Endodermal cell (in vitro differentiated cells): ENCODE measurements at regions not wholly inside any gene's neighbourhood (a gene's known extent, or its start where the extent isn't known, plus 50 kb on each side); places are given as distances from the start of the nearest gene placed in this dataset.

Experiments
- DNase-seq: peaks from one replicate; pipeline ENCODE4 v3.0.0-alpha.2; 2017
- H3K27ac ChIP-seq: 2 replicates; pipeline ENCODE4 v1.5.1; 2013; ENCODE audit warnings: mild to moderate bottlenecking, low read depth, low read length, moderate library complexity
- H3K27me3 ChIP-seq: 2 replicates; pipeline ENCODE4 v1.6.1; 2013; ENCODE audit warnings: mild to moderate bottlenecking, low read length, moderate library complexity; ENCODE audit not compliant: insufficient read depth, control insufficient read depth, poor library complexity, severe bottlenecking
- H3K36me3 ChIP-seq: 2 replicates; pipeline ENCODE4 v1.7.0; 2013; ENCODE audit warnings: mild to moderate bottlenecking, low read length, moderate library complexity; ENCODE audit not compliant: control insufficient read depth, insufficient read depth
- H3K4me1 ChIP-seq: one replicate; pipeline ENCODE4 v1.7.0; 2013; ENCODE audit warnings: low read length; ENCODE audit not compliant: control insufficient read depth, insufficient read depth
- H3K4me3 ChIP-seq: 2 replicates; pipeline ENCODE4 v1.5.1; 2013; ENCODE audit warnings: mild to moderate bottlenecking, low read length, moderate library complexity
- H3K9ac ChIP-seq: 2 replicates; pipeline ENCODE4 v1.6.1; 2013; ENCODE audit warnings: mild to moderate bottlenecking, low read length, moderate library complexity; ENCODE audit not compliant: poor library complexity, severe bottlenecking; ENCODE audit errors: extremely low read depth
- H3K9me3 ChIP-seq: 2 replicates; pipeline ENCODE4 v1.6.1; 2013; ENCODE audit warnings: mild to moderate bottlenecking, low read length, moderate library complexity; ENCODE audit not compliant: control insufficient read depth
- H3K27ac Mint-ChIP-seq: 2 replicates; pipeline ENCODE4 v1.8.0; 2020; ENCODE audit warnings: mixed read lengths
- H3K27me3 Mint-ChIP-seq: 2 replicates; pipeline ENCODE4 v1.8.0; 2021; ENCODE audit warnings: mild to moderate bottlenecking, mixed read lengths; ENCODE audit not compliant: insufficient read depth
- H3K36me3 Mint-ChIP-seq: 2 replicates; pipeline ENCODE4 v1.8.0; 2020; ENCODE audit warnings: low read depth, mixed read lengths
- H3K4me1 Mint-ChIP-seq: 2 replicates; pipeline ENCODE4 v1.8.0; 2020; ENCODE audit warnings: mixed read lengths
- H3K4me3 Mint-ChIP-seq: 2 replicates; pipeline ENCODE4 v1.8.0; 2020; ENCODE audit warnings: mild to moderate bottlenecking, moderate library complexity, mixed read lengths
- H3K9me3 Mint-ChIP-seq: 2 replicates; pipeline ENCODE4 v1.8.0; 2020; ENCODE audit warnings: mild to moderate bottlenecking, mixed read lengths
- WGBS, 2 experiments: methylation state at CpG; one replicate each; pipeline versions ENCODE4 v1.1.5 to v1.1.7; 2013; ENCODE audit warnings: missing lambda C conversion rate in 2 of 2, mixed read lengths in 1 of 2; ENCODE audit not compliant: insufficient coverage in 1 of 2, insufficient read length in 1 of 2; 5-methylcytosine and 5-hydroxymethylcytosine counted together
- TF ChIP-seq, protein P1 (sequence below): fragments of 200-600 bp; sonication (generic); conservative IDR thresholded peaks from 2 replicates; pipeline ENCODE4 v1.5.0; 2021; ENCODE audit warnings: antibody characterized with exemption, mild to moderate bottlenecking

GRCh38 chr2:221308507-221309066 is 263.5 kb downstream of the EPHA4 start:
- Mint-ChIP-seq H3K9me3 (no peaks in the 10 kb centered on the region), H3K4me3 (no peak overlapping the region), H3K4me1 (peaks cover 36% of the 10 kb centered on the region), H3K27me3 (no peaks in the 10 kb centered on the region), H3K36me3 (no peaks in the 10 kb centered on the region), H3K27ac (no peak overlapping the region)
- H3K27ac ChIP-seq, result no peak overlapping the region
- H3K36me3 ChIP-seq, result no peaks in the 10 kb centered on the region
- H3K9me3 ChIP-seq, result no peaks in the 10 kb centered on the region
- H3K4me1 ChIP-seq, result peaks cover 4% of the 10 kb centered on the region
- no peaks in the 10 kb centered on the region for H3K27me3 ChIP-seq
- H3K4me3 ChIP-seq, result no peak overlapping the region
- no peak overlapping the region for H3K9ac ChIP-seq
- DNase-seq, result no peak
- TF ChIP-seq, protein P1, sequence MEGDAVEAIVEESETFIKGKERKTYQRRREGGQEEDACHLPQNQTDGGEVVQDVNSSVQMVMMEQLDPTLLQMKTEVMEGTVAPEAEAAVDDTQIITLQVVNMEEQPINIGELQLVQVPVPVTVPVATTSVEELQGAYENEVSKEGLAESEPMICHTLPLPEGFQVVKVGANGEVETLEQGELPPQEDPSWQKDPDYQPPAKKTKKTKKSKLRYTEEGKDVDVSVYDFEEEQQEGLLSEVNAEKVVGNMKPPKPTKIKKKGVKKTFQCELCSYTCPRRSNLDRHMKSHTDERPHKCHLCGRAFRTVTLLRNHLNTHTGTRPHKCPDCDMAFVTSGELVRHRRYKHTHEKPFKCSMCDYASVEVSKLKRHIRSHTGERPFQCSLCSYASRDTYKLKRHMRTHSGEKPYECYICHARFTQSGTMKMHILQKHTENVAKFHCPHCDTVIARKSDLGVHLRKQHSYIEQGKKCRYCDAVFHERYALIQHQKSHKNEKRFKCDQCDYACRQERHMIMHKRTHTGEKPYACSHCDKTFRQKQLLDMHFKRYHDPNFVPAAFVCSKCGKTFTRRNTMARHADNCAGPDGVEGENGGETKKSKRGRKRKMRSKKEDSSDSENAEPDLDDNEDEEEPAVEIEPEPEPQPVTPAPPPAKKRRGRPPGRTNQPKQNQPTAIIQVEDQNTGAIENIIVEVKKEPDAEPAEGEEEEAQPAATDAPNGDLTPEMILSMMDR, result no peak
- WGBS, 2 experiments, result 93% methylated on average over 4 of the region's 4 CpGs

DNA sequence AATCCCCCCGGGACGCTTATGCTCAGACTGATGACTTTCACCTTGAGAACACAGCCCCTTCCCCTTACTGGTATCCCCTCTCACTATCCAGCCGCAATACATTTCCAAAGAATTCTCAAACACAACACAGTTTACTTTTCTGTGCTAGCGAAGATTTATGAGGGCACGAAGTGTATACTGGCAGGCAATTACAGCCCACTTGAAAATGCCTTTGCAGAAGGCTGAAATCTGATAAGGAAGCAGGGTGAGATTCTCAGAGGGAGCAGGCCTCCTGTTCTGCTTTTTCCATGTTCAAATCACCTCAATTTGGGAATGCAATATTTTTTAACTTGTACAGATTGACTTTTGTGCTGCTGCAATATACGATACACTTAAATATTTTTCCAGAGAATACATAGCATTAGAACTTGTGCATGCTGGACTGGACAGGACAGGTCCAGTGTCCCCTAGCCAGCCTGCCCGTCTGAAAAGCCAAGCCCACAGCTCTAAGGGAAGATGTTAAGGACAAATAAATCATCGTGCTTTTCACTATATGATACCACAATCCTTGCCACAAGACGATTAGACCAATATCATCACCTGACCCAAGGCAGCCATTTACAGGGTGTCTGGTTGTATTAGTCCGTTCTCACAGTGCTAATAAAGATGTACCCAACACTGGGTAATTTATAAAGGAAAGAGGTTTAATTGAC is 262.1 kb downstream of the EPHA4 start:
- Mint-ChIP-seq H3K27me3 (no peaks in the 10 kb centered on the region), H3K27ac (no peak overlapping the region), H3K36me3 (no peaks in the 10 kb centered on the region), H3K4me1 (peaks cover 31% of the 10 kb centered on the region), H3K9me3 (no peaks in the 10 kb centered on the region), H3K4me3 (no peak overlapping the region)
- Histone ChIP-seq H3K9ac (no peak overlapping the region), H3K9me3 (no peaks in the 10 kb centered on the region), H3K36me3 (no peaks in the 10 kb centered on the region), H3K27me3 (no peaks in the 10 kb centered on the region), H3K4me1 (peaks cover 4% of the 10 kb centered on the region), H3K27ac (no peak overlapping the region), H3K4me3 (no peak overlapping the region)
- TF ChIP-seq, protein P1, result no peak
- no peak for DNase-seq
- 85 to 91% methylated on average over 8 to 10 of the region's 10 CpGs for WGBS, 2 experiments

- peaks cover 31% of the 10 kb centered on the region for H3K4me1 Mint-ChIP-seq
- H3K9me3 ChIP-seq, result no peaks in the 10 kb centered on the region
- TF ChIP-seq, protein P1, result no peak
- no peaks in the 10 kb centered on the region for H3K9me3 Mint-ChIP-seq
- no peak for DNase-seq
- H3K27me3 ChIP-seq, result no peaks in the 10 kb centered on the region
- no peak overlapping the region for H3K4me3 Mint-ChIP-seq
- H3K27ac Mint-ChIP-seq, result no peak overlapping the region
- H3K27me3 Mint-ChIP-seq, result no peaks in the 10 kb centered on the region
- no peaks in the 10 kb centered on the region for H3K36me3 ChIP-seq
- peaks cover 4% of the 10 kb centered on the region for H3K4me1 ChIP-seq
- H3K9ac ChIP-seq, result no peak overlapping the region
- H3K27ac ChIP-seq, result no peak overlapping the region
- H3K36me3 Mint-ChIP-seq, result no peaks in the 10 kb centered on the region
- H3K4me3 ChIP-seq, result no peak overlapping the region
- WGBS, 2 experiments, result 76 to 83% methylated on average over 1 of the region's 1 CpG
Measured at GRCh38 chr2:221310730-221311129, 261.4 kb downstream of the EPHA4 start.
